ENCODE measurements at regions not wholly inside any gene's neighbourhood (a gene's known extent, or its start where the extent isn't known, plus 50 kb on each side); places are given as distances from the start of the nearest gene placed in this dataset.

DNA sequence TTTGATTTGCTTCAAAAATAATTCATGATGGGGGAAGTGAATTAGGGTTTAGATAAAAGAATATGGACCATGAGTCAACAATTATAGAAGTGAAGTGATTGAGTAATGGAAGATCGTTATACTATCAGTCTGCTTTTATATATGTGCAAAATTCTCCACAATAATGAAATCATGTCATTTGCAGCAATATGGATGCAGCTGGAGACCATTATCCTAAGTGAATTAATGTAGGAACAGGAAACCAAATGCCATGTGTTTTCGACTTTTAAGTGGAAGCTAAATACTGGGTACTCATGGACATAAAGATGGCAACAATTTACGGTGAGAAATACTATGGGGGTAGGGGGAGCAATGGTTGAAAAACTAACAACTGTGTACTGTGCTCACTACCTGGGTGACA is 144.7 kb upstream of the SRD5A2 start (continued):
- TF ChIP-seq, protein P1, sequence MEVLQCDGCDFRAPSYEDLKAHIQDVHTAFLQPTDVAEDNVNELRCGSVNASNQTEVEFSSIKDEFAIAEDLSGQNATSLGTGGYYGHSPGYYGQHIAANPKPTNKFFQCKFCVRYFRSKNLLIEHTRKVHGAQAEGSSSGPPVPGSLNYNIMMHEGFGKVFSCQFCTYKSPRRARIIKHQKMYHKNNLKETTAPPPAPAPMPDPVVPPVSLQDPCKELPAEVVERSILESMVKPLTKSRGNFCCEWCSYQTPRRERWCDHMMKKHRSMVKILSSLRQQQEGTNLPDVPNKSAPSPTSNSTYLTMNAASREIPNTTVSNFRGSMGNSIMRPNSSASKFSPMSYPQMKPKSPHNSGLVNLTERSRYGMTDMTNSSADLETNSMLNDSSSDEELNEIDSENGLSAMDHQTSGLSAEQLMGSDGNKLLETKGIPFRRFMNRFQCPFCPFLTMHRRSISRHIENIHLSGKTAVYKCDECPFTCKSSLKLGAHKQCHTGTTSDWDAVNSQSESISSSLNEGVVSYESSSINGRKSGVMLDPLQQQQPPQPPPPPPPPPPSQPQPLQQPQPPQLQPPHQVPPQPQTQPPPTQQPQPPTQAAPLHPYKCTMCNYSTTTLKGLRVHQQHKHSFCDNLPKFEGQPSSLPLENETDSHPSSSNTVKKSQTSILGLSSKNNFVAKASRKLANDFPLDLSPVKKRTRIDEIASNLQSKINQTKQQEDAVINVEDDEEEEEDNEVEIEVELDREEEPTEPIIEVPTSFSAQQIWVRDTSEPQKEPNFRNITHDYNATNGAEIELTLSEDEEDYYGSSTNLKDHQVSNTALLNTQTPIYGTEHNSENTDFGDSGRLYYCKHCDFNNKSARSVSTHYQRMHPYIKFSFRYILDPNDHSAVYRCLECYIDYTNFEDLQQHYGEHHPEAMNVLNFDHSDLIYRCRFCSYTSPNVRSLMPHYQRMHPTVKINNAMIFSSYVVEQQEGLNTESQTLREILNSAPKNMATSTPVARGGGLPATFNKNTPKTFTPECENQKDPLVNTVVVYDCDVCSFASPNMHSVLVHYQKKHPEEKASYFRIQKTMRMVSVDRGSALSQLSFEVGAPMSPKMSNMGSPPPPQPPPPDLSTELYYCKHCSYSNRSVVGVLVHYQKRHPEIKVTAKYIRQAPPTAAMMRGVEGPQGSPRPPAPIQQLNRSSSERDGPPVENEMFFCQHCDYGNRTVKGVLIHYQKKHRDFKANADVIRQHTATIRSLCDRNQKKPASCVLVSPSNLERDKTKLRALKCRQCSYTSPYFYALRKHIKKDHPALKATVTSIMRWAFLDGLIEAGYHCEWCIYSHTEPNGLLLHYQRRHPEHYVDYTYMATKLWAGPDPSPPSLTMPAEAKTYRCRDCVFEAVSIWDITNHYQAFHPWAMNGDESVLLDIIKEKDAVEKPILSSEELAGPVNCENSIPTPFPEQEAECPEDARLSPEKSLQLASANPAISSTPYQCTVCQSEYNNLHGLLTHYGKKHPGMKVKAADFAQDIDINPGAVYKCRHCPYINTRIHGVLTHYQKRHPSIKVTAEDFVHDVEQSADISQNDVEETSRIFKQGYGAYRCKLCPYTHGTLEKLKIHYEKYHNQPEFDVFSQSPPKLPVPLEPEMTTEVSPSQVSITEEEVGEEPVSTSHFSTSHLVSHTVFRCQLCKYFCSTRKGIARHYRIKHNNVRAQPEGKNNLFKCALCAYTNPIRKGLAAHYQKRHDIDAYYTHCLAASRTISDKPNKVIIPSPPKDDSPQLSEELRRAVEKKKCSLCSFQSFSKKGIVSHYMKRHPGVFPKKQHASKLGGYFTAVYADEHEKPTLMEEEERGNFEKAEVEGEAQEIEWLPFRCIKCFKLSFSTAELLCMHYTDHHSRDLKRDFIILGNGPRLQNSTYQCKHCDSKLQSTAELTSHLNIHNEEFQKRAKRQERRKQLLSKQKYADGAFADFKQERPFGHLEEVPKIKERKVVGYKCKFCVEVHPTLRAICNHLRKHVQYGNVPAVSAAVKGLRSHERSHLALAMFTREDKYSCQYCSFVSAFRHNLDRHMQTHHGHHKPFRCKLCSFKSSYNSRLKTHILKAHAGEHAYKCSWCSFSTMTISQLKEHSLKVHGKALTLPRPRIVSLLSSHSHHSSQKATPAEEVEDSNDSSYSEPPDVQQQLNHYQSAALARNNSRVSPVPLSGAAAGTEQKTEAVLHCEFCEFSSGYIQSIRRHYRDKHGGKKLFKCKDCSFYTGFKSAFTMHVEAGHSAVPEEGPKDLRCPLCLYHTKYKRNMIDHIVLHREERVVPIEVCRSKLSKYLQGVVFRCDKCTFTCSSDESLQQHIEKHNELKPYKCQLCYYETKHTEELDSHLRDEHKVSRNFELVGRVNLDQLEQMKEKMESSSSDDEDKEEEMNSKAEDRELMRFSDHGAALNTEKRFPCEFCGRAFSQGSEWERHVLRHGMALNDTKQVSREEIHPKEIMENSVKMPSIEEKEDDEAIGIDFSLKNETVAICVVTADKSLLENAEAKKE (CRISPR knock-in tag; IDR thresholded peaks at IDR 0.05) = no peak
- TF ChIP-seq STAT1 (IDR thresholded peaks at IDR 0.05; ENCODE audit: unreplicated experiment) = no peak
- no peak for TF ChIP-seq POLR2AphosphoS5 (IDR thresholded peaks at IDR 0.05; ENCODE audit: low read depth)
- no peak for TF ChIP-seq NANOG (IDR thresholded peaks at IDR 0.05; ENCODE audit: borderline replicate concordance)
- TF ChIP-seq JUNB (IDR thresholded peaks at IDR 0.05; ENCODE audit: unreplicated experiment) = no peak

DNA sequence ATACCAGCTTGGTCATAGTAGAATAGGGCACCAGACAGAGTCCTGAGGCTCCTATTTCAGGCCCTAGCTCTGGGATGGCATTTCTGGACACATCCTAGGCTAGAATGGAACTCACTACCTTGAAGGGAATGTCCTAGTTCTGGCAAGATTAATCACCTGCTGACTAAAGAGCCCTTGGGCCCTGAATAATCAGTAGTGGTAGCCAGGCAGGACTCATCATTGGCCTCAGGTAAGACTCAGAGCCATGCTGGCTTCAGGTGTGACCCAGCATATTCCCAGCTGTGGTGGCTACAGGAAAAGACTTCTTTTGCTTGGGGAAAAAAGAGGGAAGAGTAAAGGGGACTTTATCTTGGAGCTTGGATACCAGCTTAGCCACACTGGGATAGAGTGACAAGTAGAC is 131.0 kb upstream of the SRD5A2 start:
- H3K36me3 Mint-ChIP-seq (ENCODE audit: low read depth) = no peaks in the 10 kb centered on the region; the same call in 2 of the 3 replicates
- H3F3A ChIP-seq (replicated peaks; ENCODE audit: low read depth) = no peaks in the 10 kb centered on the region
- no peaks in the 10 kb centered on the region for H3K27me3 ChIP-seq (ENCODE audit: insufficient read depth)
- H3K9me3 Mint-ChIP-seq = peaks cover 29% of the 10 kb centered on the region
- no peaks in the 10 kb centered on the region for H3K79me2 ChIP-seq (replicated peaks; ENCODE audit: insufficient read depth)
- H3K4me2 ChIP-seq = no peak overlapping the region
- H4K20me1 ChIP-seq (replicated peaks; ENCODE audit: insufficient read depth) = no peaks in the 10 kb centered on the region
- peaks cover 2% of the 10 kb centered on the region; the same call in 1 of the 3 replicates for H3K4me1 Mint-ChIP-seq
- H3K4me1 ChIP-seq (ENCODE audit: insufficient read depth) = no peaks in the 10 kb centered on the region; the same call in 1 of the 2 replicates
- no peak overlapping the region; the same call in 1 of the 2 replicates for H3K27ac Mint-ChIP-seq
- H3K27me3 Mint-ChIP-seq (ENCODE audit: insufficient read depth, low read depth, poor library complexity) = peaks cover 2% of the 10 kb centered on the region
- H3K4me3 ChIP-seq = no peak overlapping the region
- TF ChIP-seq, protein P2, sequence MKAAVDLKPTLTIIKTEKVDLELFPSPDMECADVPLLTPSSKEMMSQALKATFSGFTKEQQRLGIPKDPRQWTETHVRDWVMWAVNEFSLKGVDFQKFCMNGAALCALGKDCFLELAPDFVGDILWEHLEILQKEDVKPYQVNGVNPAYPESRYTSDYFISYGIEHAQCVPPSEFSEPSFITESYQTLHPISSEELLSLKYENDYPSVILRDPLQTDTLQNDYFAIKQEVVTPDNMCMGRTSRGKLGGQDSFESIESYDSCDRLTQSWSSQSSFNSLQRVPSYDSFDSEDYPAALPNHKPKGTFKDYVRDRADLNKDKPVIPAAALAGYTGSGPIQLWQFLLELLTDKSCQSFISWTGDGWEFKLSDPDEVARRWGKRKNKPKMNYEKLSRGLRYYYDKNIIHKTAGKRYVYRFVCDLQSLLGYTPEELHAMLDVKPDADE (IDR thresholded peaks at IDR 0.05) = no peak
- TF ChIP-seq ZNF331 (CRISPR knock-in tag; IDR thresholded peaks at IDR 0.05; ENCODE audit: low read depth) (no peak), CREB1 (CRISPR knock-in tag; IDR thresholded peaks at IDR 0.05; ENCODE audit: low read depth) (no peak), ZNF114 (CRISPR knock-in tag; IDR thresholded peaks at IDR 0.05) (no peak), JUNB (IDR thresholded peaks at IDR 0.05; ENCODE audit: unreplicated experiment) (no peak), POLR2AphosphoS5 (IDR thresholded peaks at IDR 0.05; ENCODE audit: low read depth) (no peak), NANOG (IDR thresholded peaks at IDR 0.05; ENCODE audit: borderline replicate concordance) (no peak), EZH2 (IDR thresholded peaks at IDR 0.05; ENCODE audit: low read depth, unreplicated experiment) (no peak)
- TF ChIP-seq, protein P3, sequence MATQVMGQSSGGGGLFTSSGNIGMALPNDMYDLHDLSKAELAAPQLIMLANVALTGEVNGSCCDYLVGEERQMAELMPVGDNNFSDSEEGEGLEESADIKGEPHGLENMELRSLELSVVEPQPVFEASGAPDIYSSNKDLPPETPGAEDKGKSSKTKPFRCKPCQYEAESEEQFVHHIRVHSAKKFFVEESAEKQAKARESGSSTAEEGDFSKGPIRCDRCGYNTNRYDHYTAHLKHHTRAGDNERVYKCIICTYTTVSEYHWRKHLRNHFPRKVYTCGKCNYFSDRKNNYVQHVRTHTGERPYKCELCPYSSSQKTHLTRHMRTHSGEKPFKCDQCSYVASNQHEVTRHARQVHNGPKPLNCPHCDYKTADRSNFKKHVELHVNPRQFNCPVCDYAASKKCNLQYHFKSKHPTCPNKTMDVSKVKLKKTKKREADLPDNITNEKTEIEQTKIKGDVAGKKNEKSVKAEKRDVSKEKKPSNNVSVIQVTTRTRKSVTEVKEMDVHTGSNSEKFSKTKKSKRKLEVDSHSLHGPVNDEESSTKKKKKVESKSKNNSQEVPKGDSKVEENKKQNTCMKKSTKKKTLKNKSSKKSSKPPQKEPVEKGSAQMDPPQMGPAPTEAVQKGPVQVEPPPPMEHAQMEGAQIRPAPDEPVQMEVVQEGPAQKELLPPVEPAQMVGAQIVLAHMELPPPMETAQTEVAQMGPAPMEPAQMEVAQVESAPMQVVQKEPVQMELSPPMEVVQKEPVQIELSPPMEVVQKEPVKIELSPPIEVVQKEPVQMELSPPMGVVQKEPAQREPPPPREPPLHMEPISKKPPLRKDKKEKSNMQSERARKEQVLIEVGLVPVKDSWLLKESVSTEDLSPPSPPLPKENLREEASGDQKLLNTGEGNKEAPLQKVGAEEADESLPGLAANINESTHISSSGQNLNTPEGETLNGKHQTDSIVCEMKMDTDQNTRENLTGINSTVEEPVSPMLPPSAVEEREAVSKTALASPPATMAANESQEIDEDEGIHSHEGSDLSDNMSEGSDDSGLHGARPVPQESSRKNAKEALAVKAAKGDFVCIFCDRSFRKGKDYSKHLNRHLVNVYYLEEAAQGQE (IDR thresholded peaks at IDR 0.05; ENCODE audit: unreplicated experiment) = no peak
- TF ChIP-seq, protein P4, sequence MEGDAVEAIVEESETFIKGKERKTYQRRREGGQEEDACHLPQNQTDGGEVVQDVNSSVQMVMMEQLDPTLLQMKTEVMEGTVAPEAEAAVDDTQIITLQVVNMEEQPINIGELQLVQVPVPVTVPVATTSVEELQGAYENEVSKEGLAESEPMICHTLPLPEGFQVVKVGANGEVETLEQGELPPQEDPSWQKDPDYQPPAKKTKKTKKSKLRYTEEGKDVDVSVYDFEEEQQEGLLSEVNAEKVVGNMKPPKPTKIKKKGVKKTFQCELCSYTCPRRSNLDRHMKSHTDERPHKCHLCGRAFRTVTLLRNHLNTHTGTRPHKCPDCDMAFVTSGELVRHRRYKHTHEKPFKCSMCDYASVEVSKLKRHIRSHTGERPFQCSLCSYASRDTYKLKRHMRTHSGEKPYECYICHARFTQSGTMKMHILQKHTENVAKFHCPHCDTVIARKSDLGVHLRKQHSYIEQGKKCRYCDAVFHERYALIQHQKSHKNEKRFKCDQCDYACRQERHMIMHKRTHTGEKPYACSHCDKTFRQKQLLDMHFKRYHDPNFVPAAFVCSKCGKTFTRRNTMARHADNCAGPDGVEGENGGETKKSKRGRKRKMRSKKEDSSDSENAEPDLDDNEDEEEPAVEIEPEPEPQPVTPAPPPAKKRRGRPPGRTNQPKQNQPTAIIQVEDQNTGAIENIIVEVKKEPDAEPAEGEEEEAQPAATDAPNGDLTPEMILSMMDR (conservative IDR thresholded peaks at IDR 0.05; ENCODE audit: low read depth in 2 of 2) = no peak
- DNase-seq (ENCODE audit: low spot score) = no peak
- no peaks in the 10 kb centered on the region for H3K36me3 ChIP-seq (ENCODE audit: insufficient read depth)
- no peak overlapping the region for H2AFZ ChIP-seq
- H3K27ac ChIP-seq (ENCODE audit: low read depth) = no peak overlapping the region
- H3K9me2 ChIP-seq (ENCODE audit: insufficient read depth) = no peaks in the 10 kb centered on the region; the same call in 1 of the 2 replicates
- no peak for ATAC-seq
- H3K4me3 Mint-ChIP-seq = no peak overlapping the region
